SK-N-SH (cell line): ENCODE measurements at regions not wholly inside any gene's neighbourhood (a gene's known extent, or its start where the extent isn't known, plus 50 kb on each side); places are given as distances from the start of the nearest gene placed in this dataset.

ENCODE experiments used
- CTCF ChIP-seq: fragments of 200-600 bp; sonication (generic); IDR thresholded peaks from 2 replicates; pipeline ENCODE4 v1.6.1; 2017; ENCODE audit warnings: antibody characterized with exemption, mild to moderate bottlenecking, moderate library complexity
- REST ChIP-seq: IDR thresholded peaks from 2 replicates; pipeline ENCODE4 v1.6.1; 2012; ENCODE audit warnings: mild to moderate bottlenecking, low read depth, low read length, moderate library complexity
- RFX5 ChIP-seq: IDR thresholded peaks from 2 replicates; pipeline ENCODE4 v1.6.1; 2012; ENCODE audit warnings: mild to moderate bottlenecking, improper control_type of control experiment, low read length
- SMC3 ChIP-seq: IDR thresholded peaks from 2 replicates; pipeline ENCODE4 v1.6.1; 2012; ENCODE audit warnings: low read depth, low read length, improper control_type of control experiment
- USF2 ChIP-seq: fragments of 150-350 bp; IDR thresholded peaks from 2 replicates; pipeline ENCODE4 v1.6.1; 2017; ENCODE audit warnings: antibody characterized with exemption, low read length, low read depth, borderline replicate concordance

- TF ChIP-seq CTCF (no peak), RFX5 (no peak), SMC3 (no peak), REST (no peak), USF2 (no peak)
These were observed 82.0 kb upstream of the JCAD start for GRCh38 chr10:30141423-30141822.
